HL-60 (cell line): ENCODE measurements at regions not wholly inside any gene's neighbourhood (a gene's known extent, or its start where the extent isn't known, plus 50 kb on each side); places are given as distances from the start of the nearest gene placed in this dataset.

ENCODE experiments used
- DNase-seq, 2 experiments: peaks; one replicate each; pipeline ENCODE4 v3.0.0-alpha.2; 2010 to 2020; ENCODE audit warnings: low read depth in 1 of 2, low spot score in 1 of 2
- H3K27ac ChIP-seq: fragments of 250-450 bp; sonication (Bioruptor Pico); replicated peaks from 2 replicates; pipeline ENCODE4 v1.5.1; 2020; ENCODE audit warnings: mild to moderate bottlenecking, moderate library complexity
- H3K27me3 ChIP-seq: fragments of 250-450 bp; sonication (Bioruptor Pico); 2 replicates; pipeline ENCODE4 v1.5.1; 2021; ENCODE audit warnings: mild to moderate bottlenecking, moderate library complexity; ENCODE audit not compliant: insufficient read depth, poor library complexity, severe bottlenecking
- H3K4me3 ChIP-seq: replicated peaks from 2 replicates; pipeline ENCODE4 v1.5.1; 2011; ENCODE audit warnings: mild to moderate bottlenecking, control low read depth, low read length; ENCODE audit not compliant: insufficient read depth
- CTCF ChIP-seq: IDR thresholded peaks from one replicate; pipeline ENCODE4 v1.5.1; 2011; ENCODE audit warnings: low read length, control low read depth, inconsistent platforms; ENCODE audit not compliant: insufficient read depth
- GABPA ChIP-seq: IDR thresholded peaks from 2 replicates; pipeline ENCODE4 v1.6.1; 2012; ENCODE audit warnings: low read depth
- POLR2AphosphoS5 ChIP-seq: IDR thresholded peaks from 2 replicates; pipeline ENCODE4 v1.6.1; 2012; ENCODE audit warnings: low read depth
- REST ChIP-seq: IDR thresholded peaks from 2 replicates; pipeline ENCODE4 v1.6.1; 2012; ENCODE audit warnings: low read depth; ENCODE audit not compliant: insufficient replicate concordance
- SPI1 ChIP-seq: IDR thresholded peaks from 2 replicates; pipeline ENCODE4 v1.6.1; 2012; ENCODE audit warnings: low read depth, mild to moderate bottlenecking, borderline replicate concordance

- H3K4me3 ChIP-seq, result no peak overlapping the region
- no peak overlapping the region for H3K27ac ChIP-seq
- DNase-seq, result no peak
- no peaks in the 10 kb centered on the region for H3K27me3 ChIP-seq
- no peak for TF ChIP-seq POLR2AphosphoS5
- TF ChIP-seq GABPA, result no peak
- TF ChIP-seq REST, result no peak
- TF ChIP-seq CTCF, result no peak
- no peak for TF ChIP-seq SPI1
Observed at GRCh38 chr17:79273660-79274059, 199.0 kb downstream of the ENGASE start.

- no peak for DNase-seq
- Histone ChIP-seq H3K27me3 (no peaks in the 10 kb centered on the region), H3K27ac (no peak overlapping the region), H3K4me3 (no peak overlapping the region)
- TF ChIP-seq POLR2AphosphoS5, result no peak
- TF ChIP-seq SPI1, result no peak
- TF ChIP-seq REST, result no peak
Observed at GRCh38 chr17:79272666-79273219, 198.1 kb downstream of the ENGASE start.

- H3K27me3 ChIP-seq, result no peaks in the 10 kb centered on the region
- no peak overlapping the region for H3K4me3 ChIP-seq
- TF ChIP-seq POLR2AphosphoS5 (no peak), GABPA (no peak), CTCF (no peak), REST (no peak), SPI1 (no peak)
- H3K27ac ChIP-seq, result no peak overlapping the region
- no peak for DNase-seq
Observed at GRCh38 chr17:79272220-79272619, 197.6 kb downstream of the ENGASE start.

- DNase-seq, result no peak
- no peaks in the 10 kb centered on the region for H3K27me3 ChIP-seq
- H3K27ac ChIP-seq, result no peak overlapping the region
- no peak for TF ChIP-seq POLR2AphosphoS5
- TF ChIP-seq REST, result no peak
- no peak for TF ChIP-seq CTCF
- TF ChIP-seq SPI1, result no peak
- no peak for TF ChIP-seq GABPA
- no peak overlapping the region for H3K4me3 ChIP-seq
Observed at GRCh38 chr17:79269620-79270019, 195.0 kb downstream of the ENGASE start.
